ENCODE measurements at regions not wholly inside any gene's neighbourhood (a gene's known extent, or its start where the extent isn't known, plus 50 kb on each side); places are given as distances from the start of the nearest gene placed in this dataset.

- no peak for DNase-seq (ENCODE audit: low spot score)
- in situ Hi-C loops (cut with MboI; ENCODE audit: low pct_unique_long_range_greater_than_20kb, low sequenced_read_pairs, unreplicated experiment): no loop called here
- no peak for TF ChIP-seq CTCF (IDR thresholded peaks at IDR 0.05; ENCODE audit: extremely low read depth, insufficient read depth, missing control alignments)
Measured at GRCh38 chr11:103650330-103650729, 386.1 kb upstream of the DDI1 start.

- in situ Hi-C loops (cut with MboI; ENCODE audit: low pct_unique_long_range_greater_than_20kb, low sequenced_read_pairs, unreplicated experiment): no loop called here
- DNase-seq (ENCODE audit: low spot score): no peak
- no peak for TF ChIP-seq CTCF (IDR thresholded peaks at IDR 0.05; ENCODE audit: extremely low read depth, insufficient read depth, missing control alignments)
Measured at GRCh38 chr11:103651341-103651998, 385.0 kb upstream of the DDI1 start.

GRCh38 chr11:103652013-103652412 lies 384.4 kb upstream of the DDI1 start:
- DNase-seq (ENCODE audit: low spot score): no peak
- no peak for TF ChIP-seq CTCF (IDR thresholded peaks at IDR 0.05; ENCODE audit: extremely low read depth, insufficient read depth, missing control alignments)
- in situ Hi-C loops (cut with MboI; ENCODE audit: low pct_unique_long_range_greater_than_20kb, low sequenced_read_pairs, unreplicated experiment): no loop called here

- DNase-seq (ENCODE audit: low spot score): no peak
- in situ Hi-C loops (cut with MboI; ENCODE audit: low pct_unique_long_range_greater_than_20kb, low sequenced_read_pairs, unreplicated experiment): no loop called here
- TF ChIP-seq CTCF (IDR thresholded peaks at IDR 0.05; ENCODE audit: extremely low read depth, insufficient read depth, missing control alignments): no peak
Measured at GRCh38 chr11:103656382-103656781, 380.1 kb upstream of the DDI1 start.

GRCh38 chr11:103659206-103659618 lies 377.2 kb upstream of the DDI1 start:
- no peak for TF ChIP-seq CTCF (IDR thresholded peaks at IDR 0.05; ENCODE audit: extremely low read depth, insufficient read depth, missing control alignments)
- no peak for DNase-seq (ENCODE audit: low spot score)
- in situ Hi-C loops (cut with MboI; ENCODE audit: low pct_unique_long_range_greater_than_20kb, low sequenced_read_pairs, unreplicated experiment): no loop called here

GRCh38 chr11:103659743-103660142 lies 376.7 kb upstream of the DDI1 start:
- no peak for DNase-seq (ENCODE audit: low spot score)
- no peak for TF ChIP-seq CTCF (IDR thresholded peaks at IDR 0.05; ENCODE audit: extremely low read depth, insufficient read depth, missing control alignments)
- in situ Hi-C loops (cut with MboI; ENCODE audit: low pct_unique_long_range_greater_than_20kb, low sequenced_read_pairs, unreplicated experiment): no loop called here
